ENCODE measurements at regions not wholly inside any gene's neighbourhood (a gene's known extent, or its start where the extent isn't known, plus 50 kb on each side); places are given as distances from the start of the nearest gene placed in this dataset.
"Not testable (repeated sequence)": the region's sequence is repeated elsewhere in the genome, so short reads cannot be mapped to it uniquely, and the experiment has no call there.

DNA sequence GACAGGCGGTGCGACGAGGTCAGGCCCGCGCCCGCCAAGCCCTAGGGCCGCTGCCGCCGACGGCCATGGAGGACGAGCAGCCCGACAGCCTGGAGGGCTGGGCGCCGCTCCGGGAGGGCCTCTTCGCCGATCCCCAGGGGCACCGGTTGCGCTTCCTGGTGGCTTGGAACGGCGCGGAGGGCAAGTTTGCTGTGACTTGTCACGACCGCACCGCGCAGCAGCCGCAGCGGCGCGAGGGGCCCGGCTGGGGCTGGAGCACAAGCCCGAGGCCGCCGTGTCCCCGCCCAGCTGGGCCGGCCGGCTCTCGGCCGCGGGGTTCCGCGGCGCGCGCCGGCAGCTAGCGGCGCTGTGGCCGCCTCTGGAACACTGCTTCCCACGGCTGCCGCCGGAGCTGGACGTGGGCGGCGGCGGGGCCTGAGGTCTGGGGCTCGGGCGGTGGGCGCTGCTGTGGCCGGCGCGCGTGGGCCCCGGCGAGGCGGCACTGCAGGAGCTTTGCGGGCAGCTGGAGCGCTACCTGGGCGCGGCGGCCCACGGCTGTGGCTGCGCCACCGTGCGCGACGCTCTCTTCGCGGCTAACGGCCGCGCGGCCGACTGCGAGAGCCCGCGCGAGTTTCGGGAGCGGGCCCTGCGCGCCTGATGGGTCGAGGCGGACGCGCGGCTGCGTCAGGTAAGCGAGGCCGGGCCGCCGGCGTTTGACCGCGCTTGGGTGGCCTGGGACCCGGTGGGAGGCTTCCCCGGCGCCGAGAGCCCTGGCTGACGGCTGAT, 122.0 kb upstream of the NIPA1 start:
- in situ Hi-C loops (cut with HindIII; ENCODE audit: low sequenced_read_pairs) = not testable (repeated sequence)
- DNase-seq (ENCODE audit: low spot score) = peak; percentile 34

DNA sequence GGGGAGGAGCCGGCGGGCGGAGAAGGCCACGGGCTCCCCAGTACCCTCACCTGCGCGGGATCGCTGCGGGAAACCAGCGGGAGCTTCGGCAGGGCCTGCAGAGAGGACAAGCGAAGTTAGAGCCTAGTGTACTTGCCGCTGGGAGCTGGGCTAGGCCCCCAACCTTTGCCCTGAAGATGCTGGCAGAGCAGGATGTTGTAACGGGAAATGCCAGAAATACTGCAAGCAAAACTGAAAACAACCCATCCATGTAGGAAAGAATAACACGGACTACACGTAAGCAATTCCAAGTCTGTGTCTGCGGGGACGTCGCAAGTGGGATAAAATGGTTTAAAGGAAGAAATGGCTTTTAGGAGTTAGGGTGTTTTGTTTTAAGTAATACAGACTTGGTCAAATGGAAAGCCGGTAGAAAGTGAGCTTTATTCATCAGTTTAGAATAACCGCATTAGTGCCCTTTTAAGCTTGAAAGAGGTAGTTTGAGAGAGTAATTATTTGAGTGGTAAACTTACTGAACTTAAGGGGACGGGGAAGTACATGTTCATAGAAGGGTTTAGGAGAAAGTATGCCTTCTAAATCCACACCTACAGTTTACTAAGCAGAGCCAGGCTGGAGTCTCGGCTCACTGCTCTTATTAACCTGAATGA, 121.3 kb upstream of the NIPA1 start:
- peak; percentile 33 for DNase-seq (ENCODE audit: low spot score)
- in situ Hi-C loops (cut with HindIII; ENCODE audit: low sequenced_read_pairs) = not testable (repeated sequence)

DNA sequence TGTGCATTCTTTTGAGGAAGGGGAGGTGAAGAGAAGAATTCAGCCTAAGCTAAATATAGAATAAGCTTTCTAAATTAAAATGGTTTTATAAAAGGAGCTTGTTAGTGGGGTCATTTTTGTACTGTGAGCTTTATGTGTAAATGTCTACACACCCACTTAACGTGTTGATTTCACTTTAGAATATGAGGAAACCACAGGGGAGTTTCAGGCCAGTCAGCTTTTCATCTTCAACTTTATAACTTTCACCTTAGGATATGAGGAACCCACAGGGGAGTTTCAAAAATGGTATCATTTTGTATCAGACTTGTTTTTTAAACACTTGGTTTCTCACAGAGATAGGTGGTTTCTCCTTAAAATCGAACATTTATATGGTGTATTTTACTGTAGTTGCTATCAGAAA, 120.7 kb upstream of the NIPA1 start:
- in situ Hi-C loops (cut with HindIII; ENCODE audit: low sequenced_read_pairs); DNase-seq (ENCODE audit: low spot score): not testable (repeated sequence)

DNA sequence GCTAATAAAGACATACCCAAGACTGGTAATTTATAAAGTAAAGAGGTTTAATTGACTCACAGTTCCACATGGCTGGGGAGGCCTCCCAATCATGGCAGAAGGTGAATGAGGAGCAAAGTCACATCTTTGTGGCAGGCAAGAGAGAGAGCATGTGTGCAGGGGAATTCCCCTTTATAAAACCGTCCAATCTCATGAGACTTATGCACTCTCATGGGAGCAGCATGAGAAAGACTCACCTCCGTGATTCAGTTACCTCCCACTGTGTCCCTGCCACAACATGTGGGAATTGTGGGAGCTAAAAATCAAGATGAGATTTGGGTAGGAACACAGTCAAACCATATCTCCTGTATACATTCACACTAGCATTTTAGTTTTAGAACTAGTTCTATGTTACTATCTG, 101.7 kb upstream of the NIPA1 start:
- in situ Hi-C loops (cut with HindIII; ENCODE audit: low sequenced_read_pairs); DNase-seq (ENCODE audit: low spot score): not testable (repeated sequence)

DNA sequence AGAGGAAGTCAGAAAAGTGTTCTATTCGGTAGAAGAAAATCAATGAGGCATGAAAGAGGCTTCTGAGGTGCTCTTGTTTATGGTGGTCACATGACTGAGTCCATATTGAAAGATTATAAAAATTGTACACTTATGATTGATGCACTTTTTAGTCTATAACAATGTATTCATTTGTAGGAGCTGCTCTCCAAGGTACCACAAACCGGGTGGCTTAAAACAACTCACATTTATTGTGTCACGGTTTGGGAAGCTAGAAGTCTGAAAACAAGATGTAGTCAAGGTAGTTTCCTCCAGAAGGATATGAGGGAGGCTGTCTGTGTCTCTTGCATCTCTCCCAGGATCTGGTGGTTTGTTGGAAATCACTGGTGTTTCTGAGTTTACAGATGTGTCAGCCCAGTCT, 86.6 kb upstream of the NIPA1 start:
- DNase-seq (ENCODE audit: low spot score); in situ Hi-C loops (cut with HindIII; ENCODE audit: low sequenced_read_pairs): not testable (repeated sequence)

DNA sequence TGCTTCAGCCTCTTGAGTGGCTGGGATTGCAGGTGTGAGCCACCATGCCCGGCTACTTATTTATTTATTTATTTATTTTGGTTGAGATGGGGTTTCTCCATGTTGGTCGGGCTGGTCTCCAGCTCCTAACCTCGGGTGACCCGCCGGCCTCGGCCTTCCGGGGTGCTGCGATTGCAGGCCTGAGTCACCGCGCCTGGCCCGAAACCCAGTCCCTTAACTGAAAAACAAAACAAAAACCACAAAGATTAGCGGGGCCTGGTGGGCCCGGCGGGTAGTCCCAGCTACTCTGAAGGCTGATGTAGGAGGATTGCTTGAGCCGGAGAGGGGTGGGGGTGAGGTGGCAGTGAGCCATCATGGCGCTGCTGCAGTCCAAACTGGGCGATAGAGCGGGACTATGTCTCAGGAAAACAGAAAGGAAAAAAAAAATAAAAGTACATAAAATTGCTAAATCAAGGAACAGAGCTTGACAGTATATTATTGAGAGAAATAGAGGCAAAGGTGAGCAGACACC, 75.6 kb upstream of the NIPA1 start:
- not testable (repeated sequence) for DNase-seq (ENCODE audit: low spot score)

DNA sequence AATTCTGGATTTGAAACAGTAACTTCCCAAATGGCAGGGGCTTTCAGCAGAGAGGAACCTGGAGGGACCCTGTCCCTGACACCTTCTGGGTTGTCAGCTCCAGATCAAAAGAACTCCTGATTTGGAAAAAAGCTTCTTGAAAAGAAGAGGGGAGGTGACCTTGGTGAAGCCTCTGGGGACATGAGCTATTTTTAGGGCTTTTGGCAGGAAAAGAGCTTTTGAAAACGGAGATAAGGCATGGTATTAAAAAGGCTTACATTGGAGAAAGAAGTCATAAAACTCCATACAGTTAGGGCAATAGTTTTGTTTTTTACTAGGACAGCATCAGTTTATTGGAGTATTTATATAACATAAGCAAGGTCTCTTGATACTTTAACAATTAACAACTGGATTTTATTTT, 72.5 kb upstream of the NIPA1 start:
- DNase-seq (ENCODE audit: low spot score); in situ Hi-C loops (cut with HindIII; ENCODE audit: low sequenced_read_pairs): not testable (repeated sequence)

More for the DNA sequence above, 75.6 kb upstream of the NIPA1 start:
- in situ Hi-C loops (cut with HindIII; ENCODE audit: low sequenced_read_pairs) = not testable (repeated sequence)

DNA sequence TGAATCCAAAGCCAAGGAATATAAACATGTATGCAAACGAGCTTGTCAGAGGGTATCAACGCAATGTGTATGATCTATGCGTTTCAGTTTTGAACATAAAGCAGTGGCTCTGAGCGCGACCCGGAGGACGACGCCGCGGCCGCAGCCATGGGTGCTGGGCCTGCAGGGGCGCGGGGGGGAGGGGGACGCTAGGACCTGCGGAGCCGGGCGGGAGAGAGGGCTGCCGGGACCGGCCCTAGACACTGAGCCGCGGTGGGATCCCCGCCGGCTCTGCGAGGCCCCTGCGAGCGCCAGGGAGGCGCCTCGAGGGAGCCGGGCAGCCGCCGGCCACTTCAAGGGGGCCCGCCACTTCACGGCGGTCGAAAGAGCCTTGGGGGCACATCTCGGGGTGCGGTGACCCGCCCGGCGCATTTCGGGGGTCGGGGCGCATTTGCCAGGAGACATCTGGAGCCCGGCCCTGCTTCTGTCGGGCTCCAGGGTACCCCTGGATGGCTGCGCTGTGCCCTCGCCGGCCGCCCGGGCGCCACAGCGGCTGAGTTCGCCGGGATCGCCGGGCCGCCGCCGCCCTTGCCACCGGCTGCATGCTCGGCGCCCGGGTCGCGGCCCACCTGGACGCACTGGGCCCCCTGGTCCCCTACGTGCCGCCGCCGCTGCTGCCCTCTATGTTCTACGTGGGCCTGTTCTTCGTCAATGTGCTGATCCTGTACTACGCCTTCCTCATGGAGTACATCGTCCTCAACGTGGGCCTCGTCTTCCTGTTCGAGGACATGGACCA, 71.9 kb upstream of the NIPA1 start:
- DNase-seq (ENCODE audit: low spot score) = not testable (repeated sequence)

DNA sequence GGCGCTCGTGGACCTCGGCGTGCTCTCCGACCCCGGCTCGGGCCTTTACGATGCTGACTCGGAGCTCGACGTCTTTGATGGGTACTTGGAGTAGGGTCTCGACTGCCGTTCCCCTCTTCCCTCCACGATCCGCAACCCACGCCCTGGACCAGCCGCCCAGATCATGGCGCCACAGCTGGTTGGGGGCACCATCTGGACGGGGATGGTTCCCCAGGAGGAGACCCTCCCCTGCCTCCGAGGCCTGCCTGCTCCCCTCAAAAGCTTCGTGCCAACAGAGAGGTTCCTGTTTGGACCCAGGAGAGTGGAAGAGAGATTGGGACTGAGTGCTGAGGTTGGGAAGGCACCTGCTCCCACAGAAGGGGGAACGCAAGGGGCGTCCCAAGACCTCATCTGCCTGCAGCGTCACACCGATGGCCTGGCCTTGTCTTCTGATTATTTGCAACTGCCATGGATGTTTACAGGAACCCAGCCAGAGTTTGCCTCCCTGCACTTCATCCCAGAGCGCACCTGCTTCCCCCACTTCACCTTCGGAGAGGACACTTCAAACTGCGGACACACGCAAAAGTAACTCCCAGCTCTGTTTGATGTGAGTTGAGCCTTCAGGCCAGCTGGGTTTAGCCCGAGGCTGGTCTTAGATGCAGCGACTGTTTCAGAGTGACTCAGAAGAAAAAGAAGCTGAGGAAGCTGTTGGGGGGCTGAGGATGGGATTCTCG, 71.2 kb upstream of the NIPA1 start:
- peak; percentile 9 for DNase-seq (ENCODE audit: low spot score)
- in situ Hi-C loops (cut with HindIII; ENCODE audit: low sequenced_read_pairs) = not testable (repeated sequence)

More for the DNA sequence above, 71.9 kb upstream of the NIPA1 start:
- in situ Hi-C loops (cut with HindIII; ENCODE audit: low sequenced_read_pairs) = not testable (repeated sequence)

DNA sequence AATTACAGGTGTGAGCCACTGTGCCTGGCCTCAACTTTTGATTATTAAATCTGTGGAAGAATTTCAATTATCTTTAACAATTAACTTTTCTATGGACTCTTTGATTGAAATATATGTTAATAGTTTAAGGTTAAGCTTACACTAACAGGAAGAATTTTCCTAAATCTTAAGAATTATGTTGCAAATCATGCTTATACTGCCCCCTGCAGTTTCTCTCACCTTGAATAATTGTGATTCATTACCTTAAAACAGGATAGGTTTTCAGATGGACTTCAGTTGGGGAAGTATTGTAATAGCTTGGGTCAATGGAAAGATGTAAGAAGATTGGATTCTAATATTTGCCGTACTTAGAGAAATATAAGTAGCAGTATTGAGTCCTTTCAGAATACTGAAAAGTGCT, 66.5 kb upstream of the NIPA1 start:
- DNase-seq (ENCODE audit: low spot score); in situ Hi-C loops (cut with HindIII; ENCODE audit: low sequenced_read_pairs): not testable (repeated sequence)

DNA sequence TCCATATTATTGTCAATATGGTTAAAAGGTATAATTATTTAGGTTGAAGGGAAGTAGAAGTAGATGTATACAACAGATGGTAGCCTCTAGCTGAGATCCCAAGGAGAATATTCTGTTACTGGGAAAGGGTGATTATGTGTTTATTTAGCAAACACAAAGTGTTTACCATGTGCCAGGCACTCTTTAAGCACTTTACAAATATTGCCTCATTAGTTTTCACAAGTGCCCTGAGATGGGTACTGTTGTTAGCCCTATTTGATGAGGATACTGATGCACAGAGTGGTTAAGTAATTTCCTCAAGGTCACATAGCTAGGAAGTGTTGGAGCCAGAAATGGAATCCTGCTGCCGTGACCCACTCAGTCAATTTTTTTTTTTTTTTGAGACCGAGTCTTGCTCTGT, 60.3 kb upstream of the NIPA1 start:
- in situ Hi-C loops (cut with HindIII; ENCODE audit: low sequenced_read_pairs); DNase-seq (ENCODE audit: low spot score): not testable (repeated sequence)

DNA sequence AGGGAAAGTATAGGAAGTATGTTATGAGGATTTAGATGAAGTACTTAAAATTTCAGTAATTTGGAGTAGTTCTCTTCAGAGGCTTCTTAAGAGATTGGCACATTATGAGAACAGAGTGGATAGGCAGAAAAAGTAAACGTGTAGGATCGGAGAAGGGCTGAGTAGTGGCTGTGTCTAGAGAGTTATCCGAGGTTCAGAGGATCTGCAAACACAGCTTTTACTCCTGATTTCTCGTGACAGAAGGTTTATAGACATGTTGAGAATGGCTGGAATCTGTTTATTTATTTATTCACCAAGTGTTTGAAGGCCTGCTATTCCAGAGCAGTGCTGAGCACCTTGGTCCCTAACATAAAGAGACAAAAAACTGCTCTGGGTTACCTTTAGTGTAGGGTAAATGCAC, 51.4 kb upstream of the NIPA1 start:
- DNase-seq (ENCODE audit: low spot score); in situ Hi-C loops (cut with HindIII; ENCODE audit: low sequenced_read_pairs): not testable (repeated sequence)

DNA sequence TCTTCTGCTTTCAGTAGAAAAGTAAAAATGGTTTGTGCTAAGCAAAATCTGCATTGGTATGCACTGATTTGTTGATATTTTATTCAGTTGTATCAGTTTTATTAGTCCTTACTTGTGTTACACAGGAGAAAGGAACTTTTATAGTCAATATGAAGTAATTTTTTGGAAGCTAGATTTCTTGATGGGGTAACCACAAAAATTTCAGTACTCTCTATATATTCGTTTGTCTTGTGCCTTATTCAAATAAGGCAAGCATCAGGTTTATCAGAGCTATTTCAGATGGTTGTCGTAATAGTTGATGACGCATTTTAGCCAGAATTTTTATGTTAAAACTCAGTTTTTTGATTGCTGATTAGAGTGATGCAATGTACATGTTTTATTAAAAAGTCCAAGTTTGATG, 50.7 kb upstream of the NIPA1 start:
- DNase-seq (ENCODE audit: low spot score) = no peak
- in situ Hi-C loops (cut with HindIII; ENCODE audit: low sequenced_read_pairs) = no loop called here

DNA sequence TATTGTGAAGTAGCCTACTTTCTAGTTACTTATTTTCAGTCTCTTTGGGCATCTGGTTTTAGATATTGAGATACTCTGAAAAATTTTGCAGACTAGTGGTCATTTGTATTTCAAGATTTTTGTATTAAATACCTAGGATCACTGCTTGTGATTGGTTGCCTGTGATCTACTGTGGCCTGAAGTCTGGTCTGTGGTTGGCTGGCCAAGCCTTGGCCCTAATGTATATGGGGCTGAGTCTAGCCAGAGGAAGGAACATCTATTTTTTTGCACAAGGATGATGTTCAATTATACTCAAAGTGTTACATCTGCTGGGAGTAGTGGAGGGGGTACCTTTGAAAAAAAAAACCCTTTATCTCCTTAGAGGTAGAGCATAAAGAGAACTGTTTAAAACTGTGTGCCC, 50.2 kb upstream of the NIPA1 start:
- in situ Hi-C loops (cut with HindIII; ENCODE audit: low sequenced_read_pairs); DNase-seq (ENCODE audit: low spot score): not testable (repeated sequence)

Measured in G401 (cell line).